HG02852 (cell line): ENCODE measurements at regions not wholly inside any gene's neighbourhood (a gene's known extent, or its start where the extent isn't known, plus 50 kb on each side); places are given as distances from the start of the nearest gene placed in this dataset.

ENCODE experiments used
- ATAC-seq: cut with Tn5 transposase; IDR thresholded peaks from one replicate; pipeline ENCODE4 v1.9.1; 2021; ENCODE audit warnings: mild to moderate bottlenecking, moderate library complexity; ENCODE audit not compliant: unreplicated experiment

GRCh38 chr2:199707593-199708185 lies 143.3 kb downstream of the FTCDNL1 start:
- no peak for ATAC-seq

GRCh38 chr2:199705538-199705937 lies 145.5 kb downstream of the FTCDNL1 start:
- no peak for ATAC-seq

DNA sequence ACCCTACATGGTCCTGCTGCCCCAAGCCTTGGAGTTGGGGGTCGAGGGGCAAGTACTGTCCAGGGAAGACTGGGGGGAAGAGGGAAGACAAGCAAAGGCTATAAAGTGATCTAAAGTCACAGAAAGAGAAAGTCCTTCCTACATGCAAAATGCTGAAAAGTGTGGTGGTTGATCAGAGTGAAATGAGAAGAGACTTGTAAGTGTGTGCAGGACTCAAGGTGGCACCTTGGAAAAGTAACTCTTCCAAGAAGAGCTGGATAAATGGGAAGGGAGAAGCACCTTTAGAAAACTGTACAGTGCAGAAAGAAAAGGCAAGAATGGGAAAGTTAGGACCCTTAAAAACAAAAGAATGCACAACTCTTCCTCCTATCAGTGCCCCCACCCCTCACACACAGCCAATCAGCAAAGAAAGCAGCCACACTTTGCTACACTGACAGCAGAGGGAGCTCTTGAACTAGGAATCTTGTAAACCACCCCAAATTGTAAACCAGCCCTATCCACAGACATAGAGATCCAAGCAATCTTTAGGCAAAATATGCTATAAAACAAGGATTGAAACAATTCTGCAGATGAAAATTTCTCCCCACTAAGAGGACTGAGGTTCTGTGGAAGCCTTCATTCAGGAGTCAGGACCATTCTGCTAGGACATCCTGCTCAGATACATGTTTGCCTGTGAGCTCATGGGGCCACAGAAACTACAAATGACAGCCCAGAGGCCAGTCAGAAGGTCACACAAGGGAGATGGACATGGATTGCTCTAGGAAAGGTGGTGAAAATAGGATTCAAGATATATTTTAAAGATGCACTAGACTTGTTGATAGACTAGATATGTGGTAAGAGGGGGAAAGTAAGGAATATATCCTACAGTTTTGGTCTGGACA lies 146.4 kb downstream of the FTCDNL1 start:
- ATAC-seq = peak; percentile 50

DNA sequence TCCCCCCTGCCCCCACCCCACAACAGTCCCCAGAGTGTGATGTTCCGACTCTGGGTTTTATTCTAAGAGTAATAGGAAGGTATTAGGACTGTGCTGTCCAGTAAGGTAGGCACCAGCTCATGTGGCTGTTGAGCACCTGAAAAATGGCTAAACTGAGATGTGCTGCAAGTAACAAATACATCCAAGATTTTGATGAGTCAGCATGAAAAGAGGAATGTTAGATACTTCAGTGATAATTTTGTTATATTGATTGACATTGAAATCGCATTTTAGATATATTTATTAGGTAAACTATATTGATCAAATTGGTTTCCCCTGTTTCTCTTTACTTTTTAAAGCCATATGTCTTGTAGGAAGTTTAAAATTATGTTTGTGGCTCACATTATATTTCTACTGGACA lies 147.8 kb downstream of the FTCDNL1 start:
- ATAC-seq = no peak

- ATAC-seq = no peak
Observed at GRCh38 chr2:199697469-199697868, 153.5 kb downstream of the FTCDNL1 start.

DNA sequence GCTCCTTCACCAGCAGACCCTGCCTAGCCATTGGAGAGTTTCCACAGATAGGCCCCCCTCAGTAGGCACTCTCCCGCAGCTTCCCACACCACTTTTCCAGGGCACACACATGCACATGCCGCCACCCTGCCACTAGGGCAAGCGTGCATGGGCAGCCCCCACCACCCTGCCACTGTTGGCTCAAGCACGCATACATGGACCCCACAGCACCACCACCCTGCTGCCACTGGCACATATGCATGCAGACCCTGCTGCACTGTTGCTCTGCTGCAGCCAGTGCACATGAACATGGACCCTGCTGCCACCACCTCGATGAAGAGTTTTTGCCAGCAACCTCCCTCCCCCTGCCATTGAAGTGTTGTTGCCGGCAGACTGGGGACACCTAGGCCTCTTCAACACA lies 154.9 kb downstream of the FTCDNL1 start:
- ATAC-seq = no peak

DNA sequence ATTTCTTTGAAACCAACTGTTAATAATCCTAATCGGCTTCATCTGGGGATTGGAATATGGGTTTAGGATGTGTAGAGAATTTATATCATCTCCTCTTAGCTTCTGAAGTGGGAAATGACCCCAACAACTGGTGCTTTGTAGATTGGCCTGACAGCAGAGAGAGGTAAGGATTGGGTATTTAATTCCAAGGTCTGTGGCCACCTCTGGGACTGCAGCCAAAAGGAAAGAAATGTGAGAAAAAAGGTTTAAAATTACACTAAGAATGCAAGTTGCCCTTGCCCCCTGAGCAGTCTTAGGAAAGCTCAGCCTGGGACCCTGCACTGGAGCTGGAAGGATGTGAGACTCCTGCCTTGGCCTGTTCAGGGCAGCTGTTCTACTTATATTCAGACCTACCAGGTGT lies 157.1 kb downstream of the FTCDNL1 start:
- no peak for ATAC-seq

GRCh38 chr2:199692489-199692888 lies 158.5 kb downstream of the FTCDNL1 start:
- ATAC-seq = no peak

- no peak for ATAC-seq
Observed at GRCh38 chr2:199690225-199690624, 160.8 kb downstream of the FTCDNL1 start.

DNA sequence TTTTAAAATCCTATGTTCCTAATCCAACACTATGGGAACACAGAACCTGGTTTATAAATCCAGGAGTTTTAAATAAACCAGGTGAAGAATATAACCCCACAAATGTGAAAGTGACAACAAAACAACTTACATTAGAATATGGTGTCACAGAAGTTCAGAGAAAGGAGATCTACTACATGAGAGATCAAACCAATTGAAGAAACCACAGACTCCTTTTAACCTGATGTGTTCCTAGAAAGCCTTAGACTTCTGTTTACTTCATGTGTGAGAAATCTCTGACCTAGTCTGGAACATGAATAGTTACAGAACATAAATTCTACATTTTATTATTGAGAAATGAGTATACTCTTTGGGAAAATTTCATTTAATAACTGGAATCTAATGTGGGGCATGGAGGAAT lies 165.3 kb downstream of the FTCDNL1 start:
- no peak for ATAC-seq

DNA sequence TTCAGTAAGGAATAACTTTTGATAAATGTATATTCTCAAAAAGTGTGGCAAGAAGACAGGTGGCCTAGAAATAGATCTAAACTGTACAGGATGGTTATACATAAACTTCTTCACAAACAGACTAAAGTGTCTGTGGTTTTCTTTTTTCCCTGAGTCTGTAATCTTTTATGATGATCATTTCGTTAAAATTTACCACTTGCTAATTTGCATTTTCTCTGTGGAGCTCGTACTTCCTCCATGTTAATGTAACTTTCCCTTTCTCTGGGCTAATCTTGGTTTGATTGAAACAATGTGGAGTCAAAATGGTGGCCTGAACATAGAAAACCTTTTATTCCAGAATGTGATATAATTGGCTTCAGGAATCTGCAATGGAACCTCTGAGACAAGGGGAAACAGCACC lies 166.2 kb downstream of the FTCDNL1 start:
- no peak for ATAC-seq

DNA sequence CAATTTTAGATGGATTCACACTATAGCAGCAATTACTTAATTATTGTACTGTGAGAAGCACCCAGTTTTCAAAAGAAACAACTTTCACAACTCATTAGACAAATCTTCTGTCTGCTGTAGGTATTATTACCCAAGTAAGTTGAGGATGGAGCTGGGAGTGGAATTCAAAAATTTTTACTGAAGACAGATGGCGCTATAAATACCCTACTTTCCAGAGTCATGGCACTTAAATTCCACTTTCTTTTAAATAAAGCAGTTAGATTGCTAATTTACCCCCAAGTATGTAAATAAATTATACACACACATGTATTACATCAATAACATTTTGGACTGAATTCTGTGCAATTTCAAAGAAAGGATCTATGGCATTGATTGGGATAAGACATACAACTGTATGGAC lies 166.8 kb downstream of the FTCDNL1 start:
- ATAC-seq = no peak

DNA sequence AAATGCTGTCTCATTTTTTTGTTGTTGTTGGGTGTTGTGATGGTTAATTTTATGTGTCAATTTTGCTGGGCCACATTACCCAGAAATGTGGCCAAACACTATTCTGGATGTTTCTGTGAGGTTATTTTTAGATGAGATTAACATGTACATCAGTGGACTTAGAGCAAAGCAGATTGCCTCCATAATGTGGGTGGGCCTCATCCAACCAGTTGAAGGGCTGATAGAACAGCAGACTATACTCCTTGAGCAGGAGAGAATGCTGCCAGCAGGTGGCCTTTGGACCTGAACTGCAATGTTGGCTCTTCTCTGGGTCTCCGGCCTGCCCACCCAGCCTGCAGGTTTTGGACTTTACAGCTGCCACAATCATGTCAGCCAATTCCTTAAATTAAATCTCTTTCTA lies 169.0 kb downstream of the FTCDNL1 start:
- no peak for ATAC-seq

- no peak for ATAC-seq
Observed at GRCh38 chr2:199680482-199680881, 170.5 kb downstream of the FTCDNL1 start.

DNA sequence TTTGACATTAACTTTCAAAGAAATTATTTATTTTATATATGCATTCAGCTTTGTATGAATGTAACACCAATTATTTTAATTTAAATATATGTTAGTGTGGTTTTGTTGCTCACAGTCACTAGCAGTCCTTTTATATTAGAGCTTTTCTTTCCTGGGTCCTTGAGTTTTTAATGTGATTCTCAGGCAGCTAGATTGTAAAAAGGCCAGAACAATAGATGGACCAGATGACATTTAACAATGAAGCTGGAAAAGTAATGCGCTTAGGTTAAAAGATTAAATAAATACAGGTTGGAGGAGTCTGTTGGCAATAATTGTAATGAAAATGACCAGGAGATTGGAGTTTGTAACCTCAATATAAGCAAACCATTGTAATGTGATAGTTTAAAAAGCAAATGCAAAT lies 171.1 kb downstream of the FTCDNL1 start:
- ATAC-seq = no peak

DNA sequence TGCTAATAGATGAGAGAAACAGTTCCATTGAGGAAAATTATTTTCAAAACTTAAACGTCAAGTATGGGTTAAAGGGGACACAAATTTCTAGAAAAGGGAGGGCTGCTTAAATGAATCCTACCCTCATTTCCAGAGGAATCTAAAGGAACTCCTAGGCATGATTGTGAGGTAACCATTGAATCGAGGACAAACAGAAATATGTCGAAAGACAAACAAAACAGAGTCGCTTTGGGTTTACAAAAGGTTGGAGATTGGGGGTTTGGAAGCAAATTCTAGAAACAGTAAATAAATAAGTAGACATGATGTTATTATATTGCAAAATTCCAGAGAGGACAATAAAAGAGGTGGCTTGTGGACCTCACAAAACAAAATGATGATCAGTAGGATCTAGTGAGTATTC lies 173.1 kb downstream of the FTCDNL1 start:
- ATAC-seq = no peak

DNA sequence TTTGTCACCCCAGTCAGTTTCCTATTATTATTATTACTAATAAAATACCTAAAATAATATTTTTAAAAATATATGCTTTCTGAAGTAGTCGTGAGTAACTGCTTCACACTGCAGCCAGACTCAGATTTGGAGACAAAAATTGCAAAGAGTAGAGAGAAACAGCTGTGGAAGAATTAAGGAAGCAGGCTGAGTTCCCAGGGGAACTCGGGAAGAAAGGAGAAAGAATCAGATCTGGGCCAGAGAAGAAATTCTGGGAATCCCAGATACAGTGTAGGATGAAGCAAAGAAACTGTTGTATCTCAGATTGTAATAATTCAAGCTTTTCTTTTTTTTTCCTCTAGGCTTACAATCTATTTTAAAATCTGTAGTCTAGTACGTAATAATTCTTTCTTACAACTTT lies 182.3 kb downstream of the FTCDNL1 start:
- ATAC-seq = no peak

DNA sequence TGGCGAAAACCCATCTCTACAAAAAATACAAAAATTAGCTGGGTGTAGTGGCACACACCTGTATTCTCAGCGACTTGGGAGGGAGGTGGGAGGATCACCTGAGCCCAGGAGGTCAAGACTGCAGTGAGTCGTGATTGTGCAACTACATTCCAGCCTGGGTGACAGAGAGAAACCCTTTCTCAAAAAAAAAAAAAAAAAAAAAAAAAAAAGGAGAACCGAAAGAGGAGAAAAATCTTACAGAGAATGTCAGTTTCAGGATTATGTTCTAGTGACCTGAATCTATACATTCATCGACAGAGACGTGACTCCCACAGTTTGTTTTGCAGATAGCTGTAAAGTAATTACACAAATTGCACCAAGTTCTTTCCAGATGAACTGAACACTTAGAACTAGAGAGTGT lies 187.8 kb downstream of the FTCDNL1 start:
- peak; percentile 73 for ATAC-seq

DNA sequence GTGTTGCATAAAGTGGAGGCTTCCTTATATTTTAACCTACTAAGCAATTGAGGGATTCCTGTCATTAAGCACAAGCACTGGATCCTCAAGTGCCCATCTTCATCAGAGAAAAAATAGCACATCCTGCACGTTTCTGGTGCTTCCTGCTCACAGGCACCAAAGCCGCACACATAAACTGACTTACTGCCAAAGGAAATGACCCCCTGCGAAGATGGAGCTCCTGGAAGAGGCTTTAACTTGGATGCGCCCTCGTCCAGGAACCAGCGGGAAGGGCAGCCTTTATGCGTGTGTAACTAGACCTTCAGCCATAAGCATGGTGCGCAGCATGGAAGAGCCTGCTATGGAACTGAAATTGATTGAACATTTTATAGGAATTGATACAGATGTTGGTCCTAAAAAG lies 188.7 kb downstream of the FTCDNL1 start:
- ATAC-seq = no peak

DNA sequence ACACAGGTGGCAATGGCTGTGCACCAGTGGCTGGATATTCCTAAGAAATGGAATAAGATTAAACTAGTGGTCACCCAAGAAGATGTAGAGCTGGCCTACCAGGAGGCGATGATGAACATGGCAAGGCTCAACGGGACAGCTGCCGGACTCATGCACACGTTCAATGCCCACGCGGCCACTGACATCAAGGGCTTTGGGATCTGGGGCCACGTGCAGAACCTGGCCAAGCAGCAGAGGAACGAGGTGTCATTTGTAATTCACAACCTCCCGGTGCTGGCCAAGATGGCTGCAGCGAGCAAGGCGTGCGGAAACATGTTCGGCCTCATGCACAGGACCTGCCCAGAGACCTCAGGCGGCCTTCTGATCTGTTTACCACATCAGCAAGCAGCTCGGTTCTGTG lies 190.8 kb downstream of the FTCDNL1 start:
- ATAC-seq = no peak

DNA sequence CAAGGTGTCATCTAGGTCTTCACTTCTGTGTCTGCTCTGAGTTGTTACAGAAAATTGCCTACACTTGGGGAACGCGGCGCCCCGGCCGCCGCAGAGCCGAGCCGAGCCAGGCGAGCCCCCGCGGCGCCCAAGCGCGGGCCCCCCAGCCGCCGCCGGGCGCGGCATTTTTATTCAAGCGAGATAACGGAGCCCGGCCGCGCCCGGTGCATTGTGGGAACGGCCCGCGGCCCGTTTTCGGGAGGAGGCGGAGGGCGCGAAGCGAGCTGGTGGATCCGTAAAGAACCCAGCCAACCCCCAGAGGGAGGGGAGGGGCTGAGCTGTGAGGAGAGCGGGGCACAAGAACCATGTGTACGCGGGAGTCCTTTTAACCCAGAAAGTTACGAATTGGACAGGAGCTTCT lies 191.8 kb downstream of the FTCDNL1 start:
- no peak for ATAC-seq

- peak; percentile 79 for ATAC-seq
Observed at GRCh38 chr2:199646439-199646838, 188.7 kb upstream of the SATB2 start.

GRCh38 chr2:199631129-199631528 lies 173.4 kb upstream of the SATB2 start:
- no peak for ATAC-seq
